ENCODE measurements at regions not wholly inside any gene's neighbourhood (a gene's known extent, or its start where the extent isn't known, plus 50 kb on each side); places are given as distances from the start of the nearest gene placed in this dataset.
"Not testable (repeated sequence)": the region's sequence is repeated elsewhere in the genome, so short reads cannot be mapped to it uniquely, and the experiment has no call there.

GRCh38 chr5:173667702-173668101 is 51.3 kb upstream of the BOD1 start:
- no peak for DNase-seq (ENCODE audit: low read depth)

- DNase-seq (ENCODE audit: low read depth), result no peak
Measured at GRCh38 chr5:173668245-173668800, 51.9 kb upstream of the BOD1 start.

GRCh38 chr5:173668910-173669309 is 52.5 kb upstream of the BOD1 start:
- DNase-seq (ENCODE audit: low read depth), result no peak

- DNase-seq (ENCODE audit: low read depth), result no peak
Measured at GRCh38 chr5:173669483-173669882, 53.0 kb upstream of the BOD1 start.

- DNase-seq (ENCODE audit: low read depth), result no peak
Measured at GRCh38 chr5:173670130-173670651, 53.7 kb upstream of the BOD1 start.

- DNase-seq (ENCODE audit: low read depth), result no peak
Measured at GRCh38 chr5:173670791-173671120, 54.3 kb upstream of the BOD1 start.

- DNase-seq (ENCODE audit: low read depth), result no peak
Measured at GRCh38 chr5:173671121-173671949, 54.9 kb upstream of the BOD1 start.

- no peak for DNase-seq (ENCODE audit: low read depth)
Measured at GRCh38 chr5:173672166-173672565, 55.7 kb upstream of the BOD1 start.

GRCh38 chr5:173672891-173673290 is 56.4 kb upstream of the BOD1 start:
- no peak for DNase-seq (ENCODE audit: low read depth)

- no peak for DNase-seq (ENCODE audit: low read depth)
Measured at GRCh38 chr5:173673295-173674101, 57.0 kb upstream of the BOD1 start.

- DNase-seq (ENCODE audit: low read depth), result no peak
Measured at GRCh38 chr5:173675287-173675996, 59.0 kb upstream of the BOD1 start.

- DNase-seq (ENCODE audit: low read depth), result no peak
Measured at GRCh38 chr5:173676375-173676774, 59.9 kb upstream of the BOD1 start.

GRCh38 chr5:173677125-173677672 is 60.7 kb upstream of the BOD1 start:
- no peak for DNase-seq (ENCODE audit: low read depth)

GRCh38 chr5:173679909-173680630 is 63.6 kb upstream of the BOD1 start:
- DNase-seq (ENCODE audit: low read depth), result no peak

- no peak for DNase-seq (ENCODE audit: low read depth)
Measured at GRCh38 chr5:173680660-173681242, 64.3 kb upstream of the BOD1 start.

GRCh38 chr5:173682313-173682712 is 65.9 kb upstream of the BOD1 start:
- DNase-seq (ENCODE audit: low read depth), result no peak

GRCh38 chr5:173684535-173684934 is 68.1 kb upstream of the BOD1 start:
- not testable (repeated sequence) for DNase-seq (ENCODE audit: low read depth)

- no peak for DNase-seq (ENCODE audit: low read depth)
Measured at GRCh38 chr5:173686950-173687349, 70.5 kb upstream of the BOD1 start.

GRCh38 chr5:173688703-173689102 is 72.3 kb upstream of the BOD1 start:
- no peak for DNase-seq (ENCODE audit: low read depth)

GRCh38 chr5:173689171-173689736 is 72.8 kb upstream of the BOD1 start:
- DNase-seq (ENCODE audit: low read depth), result no peak
